ENCODE measurements at regions not wholly inside any gene's neighbourhood (a gene's known extent, or its start where the extent isn't known, plus 50 kb on each side); places are given as distances from the start of the nearest gene placed in this dataset.

GRCh38 chr13:50676602-50677001, 166.9 kb downstream of the DLEU7 start:
- no peak for TF ChIP-seq CTCF (IDR thresholded peaks at IDR 0.05; ENCODE audit: borderline replicate concordance, extremely low read depth, low read length, poor library complexity, severe bottlenecking)
- TF ChIP-seq EZH2 (IDR thresholded peaks at IDR 0.05; ENCODE audit: borderline replicate concordance, low read depth, low read length, severe bottlenecking) = no peak
